Mesothelial cell of epicardium (in vitro differentiated cells): ENCODE measurements at regions not wholly inside any gene's neighbourhood (a gene's known extent, or its start where the extent isn't known, plus 50 kb on each side); places are given as distances from the start of the nearest gene placed in this dataset.

Experiments
- DNase-seq, 2 experiments: peaks; one replicate each; pipeline ENCODE4 v3.0.0; 2021; ENCODE audit warnings: low spot score in 2 of 2; ENCODE audit not compliant: unreplicated experiment in 2 of 2
- H3K27ac Mint-ChIP-seq: 2 replicates; pipeline ENCODE4 v1.8.0; 2021; ENCODE audit warnings: mixed read lengths
- H3K27me3 Mint-ChIP-seq: 2 replicates; pipeline ENCODE4 v1.8.0; 2021; ENCODE audit warnings: low read depth, mixed read lengths
- H3K36me3 Mint-ChIP-seq: 2 replicates; pipeline ENCODE4 v1.8.0; 2021; ENCODE audit warnings: mixed read lengths
- H3K4me1 Mint-ChIP-seq: 2 replicates; pipeline ENCODE4 v1.8.0; 2021; ENCODE audit warnings: mixed read lengths
- H3K4me3 Mint-ChIP-seq: 2 replicates; pipeline ENCODE4 v1.8.0; 2021; ENCODE audit warnings: mild to moderate bottlenecking, moderate library complexity, mixed read lengths
- H3K9me3 Mint-ChIP-seq: 2 replicates; pipeline ENCODE4 v1.8.0; 2021; ENCODE audit warnings: mixed read lengths
- CTCF ChIP-seq: fragments of 200-600 bp; sonication (generic); IDR thresholded peaks from one replicate; pipeline ENCODE4 v1.5.0; 2021; ENCODE audit warnings: antibody characterized with exemption; ENCODE audit not compliant: unreplicated experiment

GRCh38 chr11:103842191-103842590 is 194.2 kb upstream of the DDI1 start:
- peak overlapping the region; percentile 48 for H3K27ac Mint-ChIP-seq
- H3K9me3 Mint-ChIP-seq = peaks cover 7% of the 10 kb centered on the region
- no peaks in the 10 kb centered on the region for H3K27me3 Mint-ChIP-seq
- H3K4me3 Mint-ChIP-seq = no peak overlapping the region
- no peaks in the 10 kb centered on the region for H3K36me3 Mint-ChIP-seq
- no peak for TF ChIP-seq CTCF
- H3K4me1 Mint-ChIP-seq = peaks cover 40% of the 10 kb centered on the region
- DNase-seq = no peak

GRCh38 chr11:103842795-103843194 is 193.6 kb upstream of the DDI1 start:
- no peaks in the 10 kb centered on the region for H3K27me3 Mint-ChIP-seq
- DNase-seq = no peak
- peaks cover 5% of the 10 kb centered on the region for H3K9me3 Mint-ChIP-seq
- no peak overlapping the region for H3K4me3 Mint-ChIP-seq
- no peaks in the 10 kb centered on the region for H3K36me3 Mint-ChIP-seq
- H3K27ac Mint-ChIP-seq = no peak overlapping the region
- TF ChIP-seq CTCF = no peak
- peaks cover 40% of the 10 kb centered on the region for H3K4me1 Mint-ChIP-seq

DNA sequence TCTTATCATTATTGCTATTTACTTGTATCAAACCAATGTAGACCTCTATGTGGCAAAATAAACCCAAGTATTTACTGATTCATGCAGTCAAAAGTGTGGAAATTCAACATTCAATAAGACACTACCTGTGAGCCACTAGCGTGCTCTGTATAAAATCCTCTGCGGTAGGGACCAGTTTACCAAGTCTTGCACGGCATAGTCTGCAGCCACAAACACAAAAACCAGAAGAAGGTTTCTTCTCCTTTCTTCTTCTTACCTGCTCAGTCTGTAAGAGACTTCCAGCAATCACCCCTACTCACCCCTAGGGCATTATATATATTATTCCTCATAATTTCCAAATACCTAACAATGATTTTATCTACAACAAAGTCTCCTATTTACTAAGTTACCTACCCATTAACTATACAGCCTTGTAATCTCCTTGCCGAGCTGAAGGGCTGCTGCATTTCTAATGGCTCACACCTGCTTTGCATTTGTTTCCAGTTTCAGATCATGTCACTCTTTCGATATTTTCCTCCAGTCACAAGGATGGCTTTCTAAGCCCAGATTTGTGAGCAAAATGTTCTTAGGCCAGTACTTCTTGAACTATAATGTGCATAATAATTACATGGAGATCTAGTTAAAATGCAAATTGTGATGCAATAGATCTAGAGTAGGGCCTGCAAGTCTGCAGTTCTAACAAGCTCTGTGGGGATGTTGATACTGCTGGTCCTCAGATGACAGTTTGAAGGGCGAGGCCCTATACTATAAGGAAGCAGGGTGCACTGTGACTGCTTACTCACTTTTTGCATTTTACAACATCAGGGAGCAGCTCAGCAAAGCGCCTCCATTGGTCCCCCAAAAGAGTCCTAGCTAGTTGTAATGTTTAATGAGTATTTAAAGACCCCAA is 191.9 kb upstream of the DDI1 start:
- no peak for TF ChIP-seq CTCF
- peaks cover 50% of the 10 kb centered on the region for H3K4me1 Mint-ChIP-seq
- no peaks in the 10 kb centered on the region for H3K36me3 Mint-ChIP-seq
- H3K27me3 Mint-ChIP-seq = no peaks in the 10 kb centered on the region
- no peaks in the 10 kb centered on the region for H3K9me3 Mint-ChIP-seq
- no peak for DNase-seq
- H3K4me3 Mint-ChIP-seq = no peak overlapping the region
- H3K27ac Mint-ChIP-seq = peak overlapping the region; percentile 8

DNA sequence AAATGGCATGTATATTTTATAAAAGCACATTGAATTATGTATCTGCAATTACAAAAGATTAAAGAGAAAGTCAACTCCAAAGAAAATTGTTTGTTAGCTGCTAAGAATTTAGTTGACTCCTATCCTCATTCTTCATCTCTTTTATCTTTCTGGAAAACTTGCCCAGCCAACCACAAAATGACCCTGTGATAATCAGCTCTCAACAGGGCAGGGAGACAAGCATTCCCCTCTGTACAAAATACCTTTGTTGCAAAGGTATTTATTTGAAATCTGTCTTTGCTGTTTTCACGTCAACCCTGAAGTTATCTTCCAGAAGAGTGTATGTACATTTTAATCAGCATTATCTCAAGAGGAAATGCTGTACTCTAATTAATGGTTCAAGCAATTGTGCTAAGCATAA is 191.1 kb upstream of the DDI1 start:
- TF ChIP-seq CTCF = no peak
- Mint-ChIP-seq H3K4me1 (peaks cover 57% of the 10 kb centered on the region), H3K9me3 (no peaks in the 10 kb centered on the region), H3K36me3 (no peaks in the 10 kb centered on the region), H3K4me3 (no peak overlapping the region), H3K27ac (peak overlapping the region; percentile 66), H3K27me3 (no peaks in the 10 kb centered on the region)
- no peak for DNase-seq

- H3K27me3 Mint-ChIP-seq = no peaks in the 10 kb centered on the region
- no peak for DNase-seq
- peak overlapping the region; percentile 18 for H3K27ac Mint-ChIP-seq
- H3K4me1 Mint-ChIP-seq = peaks cover 58% of the 10 kb centered on the region
- no peaks in the 10 kb centered on the region for H3K36me3 Mint-ChIP-seq
- no peak for TF ChIP-seq CTCF
- H3K9me3 Mint-ChIP-seq = peaks cover 11% of the 10 kb centered on the region
- no peak overlapping the region for H3K4me3 Mint-ChIP-seq
Measured at GRCh38 chr11:103848686-103849085, 187.8 kb upstream of the DDI1 start.
